ENCODE measurements at regions not wholly inside any gene's neighbourhood (a gene's known extent, or its start where the extent isn't known, plus 50 kb on each side); places are given as distances from the start of the nearest gene placed in this dataset.

GRCh38 chr2:126542247-126542646 lies 113.7 kb upstream of the GYPC start:
- Histone ChIP-seq H3K79me2 (ENCODE audit: low read length) (no peaks in the 10 kb centered on the region), H3K36me3 (replicated peaks; ENCODE audit: low read depth, low read length) (no peaks in the 10 kb centered on the region), H3K4me3 (ENCODE audit: low read length) (no peak overlapping the region), H3K27ac (ENCODE audit: low read length) (no peak overlapping the region), H2AFZ (ENCODE audit: low read depth, low read length) (no peak overlapping the region), H3K9ac (ENCODE audit: low read length) (no peak overlapping the region), H3K4me2 (ENCODE audit: low read length) (no peak overlapping the region), H4K20me1 (ENCODE audit: insufficient read depth, low read length) (no peaks in the 10 kb centered on the region), H3K27me3 (ENCODE audit: low read depth, low read length) (no peaks in the 10 kb centered on the region), H3K9me3 (ENCODE audit: insufficient read depth, low read length) (peaks cover 10% of the 10 kb centered on the region), H3K4me1 (ENCODE audit: low read length) (no peaks in the 10 kb centered on the region)
- TF ChIP-seq EZH2phosphoT487 (IDR thresholded peaks at IDR 0.05; ENCODE audit: low read depth) (no peak), CTCF (IDR thresholded peaks at IDR 0.05; ENCODE audit: low read depth, low read length) (no peak)

GRCh38 chr2:126543081-126543480 lies 112.9 kb upstream of the GYPC start:
- H3K4me1 ChIP-seq (ENCODE audit: low read length), result no peaks in the 10 kb centered on the region
- no peaks in the 10 kb centered on the region for H3K27me3 ChIP-seq (ENCODE audit: low read depth, low read length)
- no peaks in the 10 kb centered on the region for H4K20me1 ChIP-seq (ENCODE audit: insufficient read depth, low read length)
- H3K27ac ChIP-seq (ENCODE audit: low read length), result no peak overlapping the region
- H3K4me3 ChIP-seq (ENCODE audit: low read length), result no peak overlapping the region
- no peak overlapping the region for H2AFZ ChIP-seq (ENCODE audit: low read depth, low read length)
- TF ChIP-seq EZH2phosphoT487 (IDR thresholded peaks at IDR 0.05; ENCODE audit: low read depth) (no peak), CTCF (IDR thresholded peaks at IDR 0.05; ENCODE audit: low read depth, low read length) (no peak)
- H3K9ac ChIP-seq (ENCODE audit: low read length), result no peak overlapping the region
- H3K79me2 ChIP-seq (ENCODE audit: low read length), result no peaks in the 10 kb centered on the region
- H3K36me3 ChIP-seq (replicated peaks; ENCODE audit: low read depth, low read length), result no peaks in the 10 kb centered on the region
- H3K4me2 ChIP-seq (ENCODE audit: low read length), result no peak overlapping the region
- H3K9me3 ChIP-seq (ENCODE audit: insufficient read depth, low read length), result peaks cover 10% of the 10 kb centered on the region

- Histone ChIP-seq H3K4me3 (ENCODE audit: low read length) (no peak overlapping the region), H2AFZ (ENCODE audit: low read depth, low read length) (no peak overlapping the region), H3K27ac (ENCODE audit: low read length) (no peak overlapping the region), H3K9ac (ENCODE audit: low read length) (no peak overlapping the region), H3K4me1 (ENCODE audit: low read length) (no peaks in the 10 kb centered on the region), H3K79me2 (ENCODE audit: low read length) (no peaks in the 10 kb centered on the region), H3K4me2 (ENCODE audit: low read length) (no peak overlapping the region), H4K20me1 (ENCODE audit: insufficient read depth, low read length) (no peaks in the 10 kb centered on the region), H3K9me3 (ENCODE audit: insufficient read depth, low read length) (no peaks in the 10 kb centered on the region), H3K27me3 (ENCODE audit: low read depth, low read length) (no peaks in the 10 kb centered on the region), H3K36me3 (replicated peaks; ENCODE audit: low read depth, low read length) (no peaks in the 10 kb centered on the region)
- TF ChIP-seq CTCF (IDR thresholded peaks at IDR 0.05; ENCODE audit: low read depth, low read length) (no peak), EZH2phosphoT487 (IDR thresholded peaks at IDR 0.05; ENCODE audit: low read depth) (no peak)
Observed at GRCh38 chr2:126558029-126558428, 97.9 kb upstream of the GYPC start.

GRCh38 chr2:126568734-126569133 lies 87.2 kb upstream of the GYPC start:
- H3K36me3 ChIP-seq (replicated peaks; ENCODE audit: low read depth, low read length), result no peaks in the 10 kb centered on the region
- no peaks in the 10 kb centered on the region for H3K9me3 ChIP-seq (ENCODE audit: insufficient read depth, low read length)
- no peak overlapping the region for H3K4me3 ChIP-seq (ENCODE audit: low read length)
- H3K4me2 ChIP-seq (ENCODE audit: low read length), result no peak overlapping the region
- H2AFZ ChIP-seq (ENCODE audit: low read depth, low read length), result no peak overlapping the region
- H4K20me1 ChIP-seq (ENCODE audit: insufficient read depth, low read length), result no peaks in the 10 kb centered on the region
- H3K79me2 ChIP-seq (ENCODE audit: low read length), result no peaks in the 10 kb centered on the region
- H3K9ac ChIP-seq (ENCODE audit: low read length), result no peak overlapping the region
- H3K4me1 ChIP-seq (ENCODE audit: low read length), result 0 out of 2 replicates have a peak, but pooled peaks cover 3% of the 10 kb centered on the region
- no peaks in the 10 kb centered on the region for H3K27me3 ChIP-seq (ENCODE audit: low read depth, low read length)
- no peak for TF ChIP-seq EZH2phosphoT487 (IDR thresholded peaks at IDR 0.05; ENCODE audit: low read depth)
- TF ChIP-seq CTCF (IDR thresholded peaks at IDR 0.05; ENCODE audit: low read depth, low read length), result no peak
- H3K27ac ChIP-seq (ENCODE audit: low read length), result no peak overlapping the region
